ENCODE measurements at regions not wholly inside any gene's neighbourhood (a gene's known extent, or its start where the extent isn't known, plus 50 kb on each side); places are given as distances from the start of the nearest gene placed in this dataset.

DNA sequence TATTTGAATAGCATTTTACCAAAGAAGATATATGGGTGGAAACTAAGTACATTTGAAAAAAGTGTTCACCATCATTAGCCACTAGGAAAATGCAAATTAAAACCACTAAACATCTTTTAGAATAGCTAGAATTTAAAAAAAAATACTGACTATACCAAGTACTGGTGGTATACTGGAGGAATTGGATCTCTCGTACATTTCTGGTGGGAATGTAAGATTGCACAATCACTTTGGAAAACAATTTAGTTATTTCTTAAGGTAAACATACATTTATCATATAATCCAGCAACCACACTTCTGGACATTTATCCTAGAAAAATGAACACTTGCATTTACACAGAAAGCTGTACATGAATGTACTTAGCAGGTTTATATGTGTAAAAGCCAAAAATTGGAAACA is 303.5 kb downstream of the MID1IP1 start:
- TF ChIP-seq CTCF (IDR thresholded peaks at IDR 0.05), result no peak
- no peak for TF ChIP-seq SMC3 (IDR thresholded peaks at IDR 0.05; ENCODE audit: low read depth, low read length)
- no peak for TF ChIP-seq TAF1 (IDR thresholded peaks at IDR 0.05; ENCODE audit: borderline replicate concordance, low read depth, low read length)
- TF ChIP-seq GABPA (IDR thresholded peaks at IDR 0.05; ENCODE audit: low read depth), result no peak
- no peak for TF ChIP-seq YY1 (IDR thresholded peaks at IDR 0.05; ENCODE audit: low read depth)
- no peak for TF ChIP-seq USF2 (IDR thresholded peaks at IDR 0.05; ENCODE audit: borderline replicate concordance, low read depth, low read length)
- no peak for TF ChIP-seq FOSL2 (IDR thresholded peaks at IDR 0.05; ENCODE audit: borderline replicate concordance, low read depth)
- TF ChIP-seq SIN3A (IDR thresholded peaks at IDR 0.05; ENCODE audit: borderline replicate concordance, low read depth, low read length), result no peak
- no peak for TF ChIP-seq GATA2 (CRISPR knock-in tag; IDR thresholded peaks at IDR 0.05)
- TF ChIP-seq TCF12 (IDR thresholded peaks at IDR 0.05), result no peak
- TF ChIP-seq, protein P1, sequence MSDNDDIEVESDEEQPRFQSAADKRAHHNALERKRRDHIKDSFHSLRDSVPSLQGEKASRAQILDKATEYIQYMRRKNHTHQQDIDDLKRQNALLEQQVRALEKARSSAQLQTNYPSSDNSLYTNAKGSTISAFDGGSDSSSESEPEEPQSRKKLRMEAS (IDR thresholded peaks at IDR 0.05; ENCODE audit: low read depth), result no peak
- no peak for TF ChIP-seq FOXJ3 (CRISPR knock-in tag; IDR thresholded peaks at IDR 0.05)
- no peak for TF ChIP-seq EZH2phosphoT487 (IDR thresholded peaks at IDR 0.05; ENCODE audit: borderline replicate concordance, low read depth)
